Neuronal stem cell (in vitro differentiated cells): ENCODE measurements at regions not wholly inside any gene's neighbourhood (a gene's known extent, or its start where the extent isn't known, plus 50 kb on each side); places are given as distances from the start of the nearest gene placed in this dataset.
"Not testable (repeated sequence)": the region's sequence is repeated elsewhere in the genome, so short reads cannot be mapped to it uniquely, and the experiment has no call there.

Experiments
- DNase-seq: peaks from one replicate; pipeline ENCODE4 v3.0.0-alpha.2; 2013; ENCODE audit warnings: low spot score
- H2AFZ ChIP-seq: one replicate; pipeline ENCODE4 v1.6.1; 2013; ENCODE audit warnings: mild to moderate bottlenecking, low read length, inconsistent platforms
- H2AK5ac ChIP-seq: 2 replicates; pipeline ENCODE4 v1.6.1; 2013; ENCODE audit warnings: low read depth, mild to moderate bottlenecking, inconsistent platforms, low read length, moderate library complexity, mixed read lengths
- H2BK120ac ChIP-seq: 2 replicates; pipeline ENCODE4 v1.6.1; 2013; ENCODE audit warnings: low read depth, mild to moderate bottlenecking, inconsistent platforms, low read length, moderate library complexity, mixed read lengths
- H2BK12ac ChIP-seq: one replicate; pipeline ENCODE4 v1.6.1; 2013; ENCODE audit warnings: low read length, inconsistent platforms
- H2BK15ac ChIP-seq: 2 replicates; pipeline ENCODE4 v1.6.1; 2013; ENCODE audit warnings: mild to moderate bottlenecking, low read length, inconsistent platforms, mixed read lengths
- H2BK5ac ChIP-seq: one replicate; pipeline ENCODE4 v1.6.1; 2013; ENCODE audit warnings: inconsistent platforms, mild to moderate bottlenecking, low read length, moderate library complexity
- H3K14ac ChIP-seq: one replicate; pipeline ENCODE4 v1.6.1; 2013; ENCODE audit warnings: low read length, inconsistent platforms
- H3K18ac ChIP-seq: 2 replicates; pipeline ENCODE4 v1.6.1; 2013; ENCODE audit warnings: low read length, inconsistent platforms
- H3K23ac ChIP-seq: 2 replicates; pipeline ENCODE4 v1.6.1; 2013; ENCODE audit warnings: low read depth, mild to moderate bottlenecking, mixed read lengths, low read length, inconsistent platforms; ENCODE audit not compliant: poor library complexity
- H3K27ac ChIP-seq: replicated peaks from 3 replicates; pipeline ENCODE4 v1.5.1; 2013; ENCODE audit warnings: low read length, inconsistent platforms
- H3K27me3 ChIP-seq, 3 experiments: 2 replicates each; pipeline ENCODE4 v1.6.1; 2013; ENCODE audit warnings: low read length in 3 of 3, mild to moderate bottlenecking in 2 of 3, inconsistent platforms in 1 of 3, low read depth in 1 of 3, mixed read lengths in 1 of 3, moderate library complexity in 1 of 3; ENCODE audit not compliant: control insufficient read depth in 3 of 3, insufficient read depth in 3 of 3
- H3K36me3 ChIP-seq, 2 donors: replicated peaks in 1 of 2; 2 replicates each; pipeline ENCODE4 v1.6.1; 2013; ENCODE audit warnings: low read length in 2 of 2; ENCODE audit not compliant: control insufficient read depth in 2 of 2, insufficient read depth in 2 of 2
- H3K4ac ChIP-seq: 2 replicates; pipeline ENCODE4 v1.6.1; 2013; ENCODE audit warnings: inconsistent platforms, mild to moderate bottlenecking, low read length, moderate library complexity
- H3K4me1 ChIP-seq, 2 donors: 1 replicate in 1 of 2; 2 replicates in 1 of 2; pipeline ENCODE4 v1.6.1; 2013; ENCODE audit warnings: low read length in 2 of 2, low read depth in 1 of 2; ENCODE audit not compliant: control insufficient read depth in 2 of 2, insufficient read depth in 1 of 2
- H3K4me2 ChIP-seq: one replicate; pipeline ENCODE4 v1.6.1; 2013; ENCODE audit warnings: mild to moderate bottlenecking, low read length, inconsistent platforms; ENCODE audit not compliant: insufficient read depth, poor library complexity, severe bottlenecking
- H3K4me3 ChIP-seq, 2 donors: 2 replicates each; pipeline ENCODE4 v1.5.1; 2013; ENCODE audit warnings: low read length in 2 of 2, mild to moderate bottlenecking in 2 of 2, inconsistent platforms in 1 of 2, moderate library complexity in 1 of 2
- H3K79me1 ChIP-seq: one replicate; pipeline ENCODE4 v1.6.1; 2013; ENCODE audit warnings: low read depth, mild to moderate bottlenecking, inconsistent platforms, low read length, moderate library complexity
- H3K9ac ChIP-seq: one replicate; pipeline ENCODE4 v1.6.1; 2013; ENCODE audit warnings: mild to moderate bottlenecking, low read depth, low read length, inconsistent platforms; ENCODE audit not compliant: poor library complexity
- H3K9me3 ChIP-seq, 2 donors: replicated peaks in 1 of 2; 2 replicates each; pipeline versions ENCODE3 to v1.6.1; 2013; ENCODE audit warnings: low read length in 2 of 2, mild to moderate bottlenecking in 2 of 2, inconsistent platforms in 1 of 2, low read depth in 1 of 2, mixed read lengths in 1 of 2, moderate library complexity in 1 of 2; ENCODE audit not compliant: control insufficient read depth in 2 of 2, insufficient read depth in 1 of 2
- H4K8ac ChIP-seq: one replicate; pipeline ENCODE4 v1.6.1; 2013; ENCODE audit warnings: low read depth, mild to moderate bottlenecking, inconsistent platforms, low read length, moderate library complexity
- H4K91ac ChIP-seq: one replicate; pipeline ENCODE4 v1.6.1; 2013; ENCODE audit warnings: low read length, low read depth, mild to moderate bottlenecking, inconsistent platforms; ENCODE audit not compliant: poor library complexity
- WGBS, 2 donors: extraction: QIAGEN DNeasy Blood & Tissue Kit; methylation state at CpG; one replicate each; pipeline ENCODE4 v1.1.7; 2013; ENCODE audit warnings: missing lambda C conversion rate in 2 of 2, mixed read lengths in 1 of 2; ENCODE audit not compliant: insufficient read length in 2 of 2, insufficient replicate concordance in 1 of 2; ENCODE audit errors: extremely low coverage in 2 of 2; 5-methylcytosine and 5-hydroxymethylcytosine counted together

DNA sequence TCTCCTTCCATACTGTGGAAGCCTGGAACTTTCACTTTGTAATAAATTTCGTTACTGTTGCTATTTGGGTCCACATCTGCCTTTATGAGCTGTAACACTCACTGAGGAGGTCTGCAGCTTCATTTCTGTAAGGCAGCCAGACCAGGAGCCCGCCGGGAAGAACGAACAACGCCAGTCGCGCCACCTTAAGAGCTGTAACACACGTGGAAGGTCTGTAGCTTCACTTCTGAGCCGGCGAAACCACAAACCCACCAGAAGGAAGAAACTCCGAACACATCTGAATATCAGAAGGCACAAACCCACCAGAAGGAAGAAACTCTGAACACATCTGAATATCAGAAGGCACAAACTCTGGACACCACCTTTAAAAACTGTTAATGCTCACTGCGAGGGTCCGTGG, 589.9 kb upstream of the SLC35B3 start:
- no peak overlapping the region for H2AK5ac ChIP-seq
- no peaks in the 10 kb centered on the region for H3K4me1 ChIP-seq
- H3K36me3 ChIP-seq, result no peaks in the 10 kb centered on the region
- H2BK12ac ChIP-seq, result no peak overlapping the region
- no peak overlapping the region for H2BK15ac ChIP-seq
- no peak overlapping the region for H3K4ac ChIP-seq
- no peak overlapping the region for H2AFZ ChIP-seq
- H3K9me3 ChIP-seq, result no peaks in the 10 kb centered on the region
- no peak overlapping the region for H3K27ac ChIP-seq
- H3K27me3 ChIP-seq, result no peaks in the 10 kb centered on the region
- DNase-seq, result no peak
- H4K91ac ChIP-seq, result no peak overlapping the region
- no peak overlapping the region for H2BK120ac ChIP-seq
- no peak overlapping the region for H2BK5ac ChIP-seq
- H3K18ac ChIP-seq, result no peak overlapping the region
- no peak overlapping the region for H3K14ac ChIP-seq
- H4K8ac ChIP-seq, result no peak overlapping the region
- H3K4me3 ChIP-seq, result no peak overlapping the region
- H3K9ac ChIP-seq, result no peak overlapping the region
- H3K79me1 ChIP-seq, result no peaks in the 10 kb centered on the region
- H3K4me2 ChIP-seq, result no peak overlapping the region
- H3K23ac ChIP-seq, result no peak overlapping the region
- no CpG with 5 or more reads among the region's 13 CpGs for WGBS, 2 donors

DNA sequence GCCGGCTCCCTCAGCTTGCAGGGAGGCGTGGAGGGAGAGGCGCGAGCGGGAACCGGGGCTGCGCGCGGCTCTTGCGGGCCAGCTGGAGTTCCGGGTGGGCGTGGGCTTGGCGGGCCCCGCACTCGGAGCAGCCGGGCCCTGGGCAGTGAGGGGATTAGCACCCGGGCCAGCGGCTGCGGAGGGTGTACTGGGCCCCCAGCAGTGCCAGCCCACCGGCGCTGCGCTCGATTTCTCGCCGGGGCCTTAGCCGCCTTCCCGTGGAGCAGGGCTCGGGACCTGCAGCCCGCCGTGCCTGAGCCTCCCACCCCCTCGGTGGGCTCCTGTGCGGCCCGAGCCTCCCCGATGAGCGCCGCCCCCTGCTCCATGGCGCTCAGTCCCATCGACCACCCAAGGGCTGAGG, 588.9 kb upstream of the SLC35B3 start:
- H2BK120ac ChIP-seq, H2BK15ac ChIP-seq, H4K8ac ChIP-seq, H3K27me3 ChIP-seq, H2BK12ac ChIP-seq, H3K18ac ChIP-seq, H2BK5ac ChIP-seq, H3K23ac ChIP-seq, DNase-seq, H3K79me1 ChIP-seq, H3K27ac ChIP-seq, H3K9ac ChIP-seq, H3K36me3 ChIP-seq, H3K14ac ChIP-seq, H2AFZ ChIP-seq, H4K91ac ChIP-seq, H3K4me1 ChIP-seq, H3K4me3 ChIP-seq, H3K9me3 ChIP-seq, H3K4ac ChIP-seq, H3K4me2 ChIP-seq, H2AK5ac ChIP-seq: not testable (repeated sequence)
- no CpG with 5 or more reads among the region's 38 CpGs for WGBS, 2 donors

DNA sequence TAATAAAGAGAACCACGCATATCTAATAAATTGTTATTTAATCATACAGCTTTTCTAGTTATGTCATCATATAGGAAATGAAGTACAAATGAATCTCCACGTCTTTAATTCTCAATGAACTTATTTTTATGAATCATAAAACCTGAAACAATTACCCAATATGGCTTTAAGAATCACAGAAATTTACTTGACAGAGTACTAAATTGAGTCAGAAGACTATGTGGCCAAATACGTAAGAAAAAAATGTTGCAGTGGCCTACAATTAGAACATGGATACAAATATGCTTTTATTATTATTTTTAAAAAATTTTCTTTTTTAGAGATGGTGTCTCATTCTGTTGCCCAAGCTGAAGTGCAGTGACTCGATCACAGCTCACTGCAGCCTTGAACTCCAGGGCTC, 584.7 kb upstream of the SLC35B3 start:
- Histone ChIP-seq H3K23ac (no peak overlapping the region), H3K36me3 (no peaks in the 10 kb centered on the region), H3K9ac (no peak overlapping the region), H3K4me1 (no peaks in the 10 kb centered on the region), H4K91ac (no peak overlapping the region), H3K4me2 (no peak overlapping the region), H2BK15ac (no peak overlapping the region), H3K79me1 (no peaks in the 10 kb centered on the region), H3K4ac (no peak overlapping the region), H2AFZ (no peak overlapping the region), H3K14ac (no peak overlapping the region), H3K18ac (no peak overlapping the region), H3K27ac (no peak overlapping the region), H2BK12ac (no peak overlapping the region), H2BK5ac (no peak overlapping the region), H4K8ac (no peak overlapping the region), H3K27me3 (no peaks in the 10 kb centered on the region), H2AK5ac (no peak overlapping the region), H3K9me3 (no peaks in the 10 kb centered on the region), H3K4me3 (no peak overlapping the region), H2BK120ac (no peak overlapping the region)
- WGBS, 2 donors, result no CpG with 5 or more reads among the region's 4 CpGs
- no peak for DNase-seq

DNA sequence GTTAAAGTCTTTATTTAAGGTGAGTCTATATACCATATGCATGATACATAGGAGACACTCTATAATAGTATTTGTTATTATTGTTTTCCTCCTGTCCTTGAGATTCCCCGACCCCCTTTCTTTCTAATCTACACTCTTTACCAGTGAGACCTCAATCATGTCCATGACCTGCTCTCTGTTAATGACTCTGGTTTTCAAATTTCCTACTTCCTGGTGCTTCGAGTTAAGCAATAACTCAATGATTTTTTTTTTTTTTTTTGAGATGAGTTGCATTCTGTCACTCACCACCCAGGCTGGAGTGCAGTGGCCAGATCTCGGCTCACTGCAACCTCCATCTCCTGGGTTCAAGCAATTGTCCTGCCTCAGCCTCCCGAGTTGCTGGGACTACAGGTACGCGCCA, 574.6 kb upstream of the SLC35B3 start:
- Histone ChIP-seq H4K8ac (no peak overlapping the region), H4K91ac (no peak overlapping the region), H3K4ac (no peak overlapping the region), H3K23ac (no peak overlapping the region), H3K4me2 (no peak overlapping the region), H3K4me1 (no peaks in the 10 kb centered on the region), H3K27ac (no peak overlapping the region), H2BK5ac (no peak overlapping the region), H2AFZ (no peak overlapping the region), H2BK120ac (no peak overlapping the region), H3K36me3 (no peaks in the 10 kb centered on the region), H3K18ac (no peak overlapping the region), H3K4me3 (no peak overlapping the region), H3K9me3 (no peaks in the 10 kb centered on the region), H3K14ac (no peak overlapping the region), H3K27me3 (no peaks in the 10 kb centered on the region), H3K9ac (no peak overlapping the region), H2BK12ac (no peak overlapping the region), H2BK15ac (no peak overlapping the region), H3K79me1 (no peaks in the 10 kb centered on the region), H2AK5ac (no peak overlapping the region)
- WGBS, 2 donors, result no CpG with 5 or more reads among the region's 6 CpGs
- no peak for DNase-seq
